ENCODE measurements at regions not wholly inside any gene's neighbourhood (a gene's known extent, or its start where the extent isn't known, plus 50 kb on each side); places are given as distances from the start of the nearest gene placed in this dataset.

GRCh38 chr7:68295386-68295785 is 1298.8 kb downstream of the TYW1 start:
- intact Hi-C loops (cut with micrococcal nuclease) (no loop called here), in situ Hi-C loops (cut with MboI; ENCODE audit: low sequenced_read_pairs) (no loop called here), dilution Hi-C loops (cut with HindIII; ENCODE audit: low sequenced_read_pairs, unreplicated experiment) (no loop called here)
- Histone ChIP-seq H3K36me3 (ENCODE audit: control insufficient read depth, insufficient read depth, low read length) (no peaks in the 10 kb centered on the region), H2AFZ (replicated peaks; ENCODE audit: low read length, poor library complexity) (no peak overlapping the region), H2BK5ac (ENCODE audit: low read depth, low read length, poor library complexity, severe bottlenecking) (no peak overlapping the region), H4K20me1 (ENCODE audit: insufficient read depth, low read length) (no peaks in the 10 kb centered on the region), H2AK9ac (replicated peaks; ENCODE audit: low read depth, low read length, poor library complexity) (no peak overlapping the region), H3K18ac (ENCODE audit: low read depth, low read length) (no peak overlapping the region), H2BK120ac (ENCODE audit: low read depth, low read length) (no peak overlapping the region), H3K56ac (ENCODE audit: extremely low read depth, insufficient read depth, low read length) (no peak overlapping the region), H3K9me3 (ENCODE audit: control insufficient read depth, insufficient read depth, low read length) (peaks cover 2% of the 10 kb centered on the region; the same call in 1 of the 2 replicates), H3K79me1 (ENCODE audit: low read depth in 1 of 2, low read length in 2 of 2) (no peaks in the 10 kb centered on the region), H4K91ac (ENCODE audit: insufficient read depth, low read depth, low read length) (no peak overlapping the region), H3K9ac (ENCODE audit: low read depth, low read length) (no peak overlapping the region), H3K4me3 (ENCODE audit: insufficient read depth, low read depth, low read length) (no peak overlapping the region), H2BK15ac (ENCODE audit: low read depth, low read length) (no peak overlapping the region), H3K23ac (ENCODE audit: low read depth, low read length) (no peak overlapping the region), H3K9me1 (ENCODE audit: insufficient read depth, low read length) (no peaks in the 10 kb centered on the region), H3K4me2 (ENCODE audit: low read depth, low read length) (no peak overlapping the region), H3K27ac (ENCODE audit: insufficient read depth, low read length) (no peak overlapping the region), H3K27me3 (ENCODE audit: control insufficient read depth, insufficient read depth, low read length) (no peaks in the 10 kb centered on the region), H4K8ac (ENCODE audit: low read depth in 2 of 2, low read length in 2 of 2) (no peak overlapping the region), H3K4me1 (ENCODE audit: control insufficient read depth, insufficient read depth, low read length) (no peaks in the 10 kb centered on the region), H2AK5ac (ENCODE audit: low read depth, low read length) (no peak overlapping the region), H3K14ac (replicated peaks; ENCODE audit: low read depth, low read length) (no peak overlapping the region), H3K4ac (ENCODE audit: low read depth, low read length) (no peak overlapping the region), H4K5ac (ENCODE audit: low read depth, low read length) (no peak overlapping the region), H2BK20ac (ENCODE audit: low read depth, low read length) (no peak overlapping the region)
- POLR2A ChIA-PET (ENCODE audit: unreplicated experiment): no interaction called here
- CTCF ChIA-PET: no interaction called here
- DNase-seq (no peak), ATAC-seq (ENCODE audit: low read depth) (no peak)
- WGBS, 2 experiments (ENCODE audit: extremely low coverage in 2 of 2, insufficient read length in 1 of 2): 40% methylated on average over 1 of the region's 4 CpGs; no CpG with 5 or more reads in 1 of the 2 experiments
- TF ChIP-seq SMC3 (IDR thresholded peaks at IDR 0.05; ENCODE audit: low read depth, low read length) (no peak), MXI1 (IDR thresholded peaks at IDR 0.05; ENCODE audit: borderline replicate concordance, low read depth, low read length) (no peak), USF2 (IDR thresholded peaks at IDR 0.05; ENCODE audit: low read depth, low read length) (no peak), RCOR1 (IDR thresholded peaks at IDR 0.05; ENCODE audit: insufficient replicate concordance, low read length) (no peak), CTCF (conservative IDR thresholded peaks at IDR 0.05; ENCODE audit: low read depth, low read length) (no peak), NFE2L2 (IDR thresholded peaks at IDR 0.05; ENCODE audit: low read depth, low read length) (no peak), BHLHE40 (IDR thresholded peaks at IDR 0.05; ENCODE audit: low read depth, low read length) (no peak), RFX5 (IDR thresholded peaks at IDR 0.05; ENCODE audit: low read depth, low read length) (no peak), MAZ (IDR thresholded peaks at IDR 0.05; ENCODE audit: borderline replicate concordance, low read depth, low read length) (no peak), ELK1 (IDR thresholded peaks at IDR 0.05; ENCODE audit: borderline replicate concordance, low read depth, low read length) (no peak), FOS (IDR thresholded peaks at IDR 0.05; ENCODE audit: low read depth, low read length) (no peak), MAFK (IDR thresholded peaks at IDR 0.05; ENCODE audit: low read depth, low read length) (no peak), CEBPB (IDR thresholded peaks at IDR 0.05; ENCODE audit: low read depth, low read length) (no peak), RAD21 (IDR thresholded peaks at IDR 0.05; ENCODE audit: low read length) (no peak), CHD1 (IDR thresholded peaks at IDR 0.05; ENCODE audit: low read depth, low read length) (no peak), POLR2A (IDR thresholded peaks at IDR 0.05; ENCODE audit: low read depth, low read length) (no peak)
- no TSS peak for BruUV-seq (replicated peaks)

Data from IMR-90 (cell line).